ENCODE measurements at regions not wholly inside any gene's neighbourhood (a gene's known extent, or its start where the extent isn't known, plus 50 kb on each side); places are given as distances from the start of the nearest gene placed in this dataset.

DNA sequence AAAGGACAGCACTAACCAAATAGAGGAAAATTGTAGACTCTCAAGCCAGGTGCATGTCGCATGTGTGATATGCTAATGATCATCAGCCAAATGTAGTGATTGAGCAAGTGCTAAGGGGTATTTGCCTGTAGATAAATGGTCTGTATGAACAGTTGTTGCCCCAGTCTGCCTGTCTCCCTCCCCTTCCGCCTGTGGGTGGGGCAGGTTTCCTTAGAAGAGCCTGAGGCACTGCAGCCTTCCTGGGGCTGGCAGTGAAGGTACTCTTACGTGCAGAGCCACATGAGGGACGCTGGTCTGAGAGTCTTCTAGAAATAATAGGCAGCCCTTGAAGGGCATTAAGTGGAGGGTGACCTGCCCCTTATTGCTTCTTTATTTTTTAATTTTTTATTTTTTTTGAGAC lies 152.1 kb downstream of the SNX10 start:
- H3K4me3 ChIP-seq (ENCODE audit: low read length), result no peak overlapping the region
- no peak for DNase-seq (ENCODE audit: low read depth)
- TF ChIP-seq, protein P1, sequence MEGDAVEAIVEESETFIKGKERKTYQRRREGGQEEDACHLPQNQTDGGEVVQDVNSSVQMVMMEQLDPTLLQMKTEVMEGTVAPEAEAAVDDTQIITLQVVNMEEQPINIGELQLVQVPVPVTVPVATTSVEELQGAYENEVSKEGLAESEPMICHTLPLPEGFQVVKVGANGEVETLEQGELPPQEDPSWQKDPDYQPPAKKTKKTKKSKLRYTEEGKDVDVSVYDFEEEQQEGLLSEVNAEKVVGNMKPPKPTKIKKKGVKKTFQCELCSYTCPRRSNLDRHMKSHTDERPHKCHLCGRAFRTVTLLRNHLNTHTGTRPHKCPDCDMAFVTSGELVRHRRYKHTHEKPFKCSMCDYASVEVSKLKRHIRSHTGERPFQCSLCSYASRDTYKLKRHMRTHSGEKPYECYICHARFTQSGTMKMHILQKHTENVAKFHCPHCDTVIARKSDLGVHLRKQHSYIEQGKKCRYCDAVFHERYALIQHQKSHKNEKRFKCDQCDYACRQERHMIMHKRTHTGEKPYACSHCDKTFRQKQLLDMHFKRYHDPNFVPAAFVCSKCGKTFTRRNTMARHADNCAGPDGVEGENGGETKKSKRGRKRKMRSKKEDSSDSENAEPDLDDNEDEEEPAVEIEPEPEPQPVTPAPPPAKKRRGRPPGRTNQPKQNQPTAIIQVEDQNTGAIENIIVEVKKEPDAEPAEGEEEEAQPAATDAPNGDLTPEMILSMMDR (IDR thresholded peaks at IDR 0.05; ENCODE audit: insufficient read depth, low read depth, low read length, missing control alignments), result no peak

DNA sequence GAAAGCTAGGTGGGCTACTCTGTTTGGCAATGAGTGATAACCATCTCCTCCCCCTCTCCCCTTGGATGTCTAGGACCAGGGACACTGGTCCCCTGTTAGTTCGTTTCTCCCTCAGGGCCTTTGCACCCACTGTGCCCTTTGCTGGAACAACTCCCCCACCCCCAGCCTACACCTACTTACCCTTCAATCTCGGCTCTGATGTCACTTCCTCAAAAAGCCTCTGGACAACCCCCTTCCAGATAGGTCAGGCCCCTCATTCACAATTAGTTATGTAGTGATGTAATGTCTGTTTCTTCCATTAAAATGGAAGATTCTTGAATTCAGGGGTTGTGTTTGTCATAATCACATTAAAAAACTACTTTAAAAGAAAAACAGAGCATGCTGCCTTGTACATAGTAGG lies 152.9 kb downstream of the SNX10 start:
- DNase-seq (ENCODE audit: low read depth), result no peak
- no peak overlapping the region for H3K4me3 ChIP-seq (ENCODE audit: low read length)
- TF ChIP-seq, protein P1 (IDR thresholded peaks at IDR 0.05; ENCODE audit: insufficient read depth, low read depth, low read length, missing control alignments), result no peak

DNA sequence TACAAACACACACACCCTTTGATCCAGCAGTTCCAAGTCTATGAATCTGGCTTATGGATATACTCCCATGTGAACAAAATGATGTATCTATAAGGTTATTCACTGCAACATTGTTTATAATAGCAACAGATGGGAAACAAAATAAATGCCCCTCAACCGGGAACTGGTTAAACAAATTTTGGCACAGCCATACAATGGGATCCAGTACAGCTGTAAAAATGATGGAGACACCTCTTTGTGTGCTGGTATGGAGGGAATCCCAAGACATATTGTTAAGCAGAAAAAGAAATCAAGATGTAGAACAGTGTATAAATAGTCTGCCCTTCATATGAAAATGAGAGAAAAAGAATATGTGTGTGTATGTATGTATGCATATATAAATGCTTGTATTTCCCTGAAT lies 155.5 kb downstream of the SNX10 start:
- H3K4me3 ChIP-seq (ENCODE audit: low read length), result no peak overlapping the region
- TF ChIP-seq, protein P1 (IDR thresholded peaks at IDR 0.05; ENCODE audit: insufficient read depth, low read depth, low read length, missing control alignments), result no peak
- no peak for DNase-seq (ENCODE audit: low read depth)

DNA sequence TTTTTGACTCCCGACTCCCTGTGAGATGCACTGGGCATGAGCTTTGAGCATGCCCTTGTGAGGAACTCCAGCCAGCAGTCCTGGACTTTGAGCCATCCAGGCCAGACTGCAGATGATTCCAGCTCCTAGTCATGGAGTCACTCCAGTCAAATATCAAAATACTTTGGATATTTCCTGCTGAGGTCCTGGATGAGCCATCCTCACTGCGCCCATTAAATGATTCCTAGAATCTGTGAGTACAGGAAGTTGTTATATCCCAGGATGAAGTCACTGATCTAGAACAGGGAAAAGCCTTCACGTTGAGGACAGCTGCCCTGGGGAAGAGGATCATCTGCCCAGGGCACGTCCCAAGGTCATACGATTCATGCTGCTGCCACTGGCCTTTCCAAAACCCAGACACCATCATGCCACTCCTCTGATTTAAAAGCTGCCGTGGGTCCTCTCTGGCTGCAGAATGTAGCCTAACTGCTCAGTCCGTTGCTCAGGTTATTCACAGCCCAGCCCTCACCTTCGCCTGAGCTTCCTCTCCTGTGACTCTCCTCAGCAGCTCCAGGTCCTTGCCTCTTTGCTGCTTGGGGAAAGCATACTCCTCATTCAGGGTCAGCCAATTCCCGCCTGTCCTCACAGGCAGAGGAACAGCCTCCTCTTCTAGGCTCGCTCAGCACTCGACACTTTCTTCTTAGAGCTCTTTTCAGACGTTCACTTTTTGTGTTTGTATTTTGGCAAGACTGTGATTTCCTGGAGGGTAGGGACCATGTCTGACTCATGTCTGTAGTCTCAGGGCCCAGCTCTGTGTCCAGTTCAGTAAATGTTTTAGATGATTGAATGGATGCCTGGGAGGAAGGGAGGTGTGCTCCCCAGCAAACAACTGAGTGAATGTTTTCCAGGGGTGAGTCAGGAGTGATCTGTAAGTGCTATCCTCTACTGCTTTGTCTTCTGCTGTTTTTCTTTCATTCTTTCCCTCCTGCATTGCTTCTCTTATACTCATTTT lies 157.8 kb downstream of the SNX10 start:
- DNase-seq (ENCODE audit: low read depth), result peak; percentile 80
- H3K4me3 ChIP-seq (ENCODE audit: low read length), result no peak overlapping the region
- TF ChIP-seq, protein P1 (IDR thresholded peaks at IDR 0.05; ENCODE audit: insufficient read depth, low read depth, low read length, missing control alignments), result no peak

DNA sequence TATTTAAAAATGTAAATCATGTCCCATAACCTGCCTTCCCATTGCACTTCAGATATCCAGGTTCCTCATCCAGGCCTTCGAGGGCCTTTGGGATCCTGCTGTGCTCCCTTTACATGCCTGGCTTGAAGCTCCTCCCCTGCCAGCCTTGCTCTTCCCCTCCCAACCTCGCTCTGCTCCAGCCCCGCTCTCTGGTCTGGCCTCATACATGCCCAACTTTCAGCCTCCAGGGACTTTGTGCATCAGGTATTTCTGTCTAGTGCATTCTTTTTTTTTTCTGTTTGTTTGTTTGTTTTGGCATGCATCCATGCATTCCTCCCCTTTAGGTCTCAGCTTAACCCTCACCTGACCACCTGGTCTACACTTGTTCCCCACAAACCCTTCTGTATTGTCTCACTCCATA lies 160.3 kb downstream of the SNX10 start:
- DNase-seq (ENCODE audit: low read depth), result no peak
- no peak overlapping the region for H3K4me3 ChIP-seq (ENCODE audit: low read length)
- TF ChIP-seq, protein P1 (IDR thresholded peaks at IDR 0.05; ENCODE audit: insufficient read depth, low read depth, low read length, missing control alignments), result no peak

DNA sequence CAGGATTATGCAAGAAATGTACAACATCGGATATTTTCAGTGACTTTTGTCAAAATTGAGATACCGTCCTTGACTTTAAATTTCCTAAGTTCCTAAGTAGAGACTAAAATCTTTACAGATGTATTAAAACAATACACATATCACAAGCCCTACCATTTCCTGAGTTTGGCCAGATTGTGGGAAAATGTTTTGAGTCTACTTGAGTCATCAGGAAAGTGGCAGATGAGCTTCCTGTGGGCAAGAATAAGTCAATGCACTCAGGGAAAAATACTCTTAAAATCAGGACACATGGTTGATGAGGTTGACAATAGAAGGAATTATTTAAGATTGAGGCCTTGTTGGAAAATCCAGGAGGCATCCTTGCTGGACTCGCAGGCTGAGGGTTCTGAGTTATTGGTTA lies 162.5 kb downstream of the SNX10 start:
- H3K4me3 ChIP-seq (ENCODE audit: low read length), result no peak overlapping the region
- TF ChIP-seq, protein P1 (IDR thresholded peaks at IDR 0.05; ENCODE audit: insufficient read depth, low read depth, low read length, missing control alignments), result no peak
- peak; percentile 11 for DNase-seq (ENCODE audit: low read depth)

All from epithelial cell of esophagus (primary cell).